Inflammatory macrophage (primary cell): ENCODE measurements at regions not wholly inside any gene's neighbourhood (a gene's known extent, or its start where the extent isn't known, plus 50 kb on each side); places are given as distances from the start of the nearest gene placed in this dataset.

Experiments used
- DNase-seq, 2 donors: peaks; one replicate each; pipeline ENCODE4 v3.0.0-alpha.2; 2020 to 2022

DNA sequence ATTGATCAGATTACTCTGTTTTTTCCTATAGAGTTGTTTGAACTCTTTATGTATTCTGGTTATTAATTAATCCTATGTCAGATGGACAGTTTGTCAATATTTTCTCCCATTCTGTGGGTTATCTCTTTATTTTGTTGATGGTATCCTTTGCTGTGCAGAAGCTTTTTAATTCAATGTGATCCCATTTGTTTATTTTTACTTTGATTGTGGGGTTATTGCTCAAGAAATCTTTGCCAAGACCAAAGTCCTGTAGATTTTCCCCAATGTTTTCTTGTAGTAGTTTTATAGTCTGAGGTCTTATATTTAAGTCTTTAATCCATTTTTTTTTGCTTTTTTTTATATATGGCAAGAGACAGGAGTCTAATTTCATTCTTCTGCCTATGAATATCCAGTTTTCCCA lies 86.2 kb upstream of the FIGN start:
- DNase-seq = no peak

- no peak for DNase-seq
These were observed 77.2 kb upstream of the FIGN start for GRCh38 chr2:163812926-163813520.

DNA sequence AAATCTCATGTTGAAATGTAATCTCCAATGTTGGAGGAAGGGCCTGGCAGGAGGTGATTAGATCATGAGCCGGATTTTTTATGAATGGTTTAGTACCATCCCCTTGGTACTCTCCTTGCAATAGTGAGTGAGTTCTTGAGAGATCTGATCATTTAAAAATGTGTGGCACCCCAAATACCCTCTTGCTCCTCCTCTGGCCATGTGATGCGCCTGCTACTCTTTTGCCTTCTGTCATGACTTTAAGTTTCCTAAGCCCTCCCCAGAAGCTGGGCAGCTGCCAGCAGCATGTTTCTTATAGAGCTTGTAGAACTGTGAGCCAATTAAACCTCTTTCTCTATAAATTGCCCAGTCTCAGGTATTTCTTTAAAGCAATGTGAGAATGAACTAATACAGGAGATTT lies 72.6 kb upstream of the FIGN start:
- no peak for DNase-seq

GRCh38 chr2:163802284-163802683 lies 66.5 kb upstream of the FIGN start:
- DNase-seq = no peak

DNA sequence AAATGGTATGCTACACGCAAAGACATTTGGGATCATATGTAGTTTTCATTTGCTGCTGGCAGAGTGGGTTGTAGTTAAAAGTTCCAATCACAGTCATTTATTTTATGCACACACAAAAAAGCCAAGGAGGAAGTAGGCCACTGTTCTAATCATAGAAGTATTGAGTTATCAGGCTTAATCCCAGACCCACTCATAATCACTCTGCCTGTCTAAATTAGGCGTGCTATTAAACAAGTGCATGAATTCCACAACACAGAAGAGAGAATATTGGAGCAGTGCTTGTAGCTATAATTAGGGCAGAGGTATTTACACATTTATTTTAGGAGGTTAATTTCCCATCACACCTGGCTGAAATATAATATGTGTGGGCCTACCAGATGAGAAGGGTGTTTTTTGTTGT lies 65.7 kb upstream of the FIGN start:
- DNase-seq = no peak

GRCh38 chr2:163800951-163801381 lies 65.2 kb upstream of the FIGN start:
- DNase-seq = no peak

GRCh38 chr2:163799807-163800206 lies 64.0 kb upstream of the FIGN start:
- DNase-seq = no peak

DNA sequence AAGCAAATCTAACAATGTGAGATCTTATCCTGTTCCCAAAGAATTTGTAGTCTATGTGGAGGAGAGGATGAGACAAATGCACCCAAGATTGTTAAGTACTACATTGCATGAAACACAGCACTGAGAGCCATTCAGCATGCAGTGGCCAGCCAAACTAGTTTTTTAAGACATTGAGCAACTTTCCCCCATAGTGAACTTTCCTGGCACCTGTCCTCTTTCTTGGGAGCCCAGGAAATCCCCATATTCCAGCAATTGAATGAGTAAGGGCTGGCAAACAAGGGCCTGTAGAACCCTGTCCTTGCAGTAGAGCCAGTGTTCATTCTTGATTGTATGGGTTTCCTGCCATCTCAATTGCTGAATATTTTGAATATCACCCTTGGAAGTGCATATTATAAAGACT lies 58.8 kb upstream of the FIGN start:
- DNase-seq = no peak
